PC-3 (cell line): ENCODE measurements at regions not wholly inside any gene's neighbourhood (a gene's known extent, or its start where the extent isn't known, plus 50 kb on each side); places are given as distances from the start of the nearest gene placed in this dataset.

ENCODE experiments used
- ATAC-seq: fragments of 200-7000 bp; cut with Tn5 transposase; 2 replicates; pipeline ENCODE4 v1.9.1; 2020; ENCODE audit warnings: mild to moderate bottlenecking, moderate library complexity
- BruUV-seq: library from RNA; stranded (reverse); fragments of 400-500 nt; replicated peaks from 2 replicates; lab custom pipeline; 2021; lab: Mats Ljungman, UMichigan
- CTCF ChIA-PET: fragments of 300-600 bp; sonication (Branson Sonifier 250); formaldehyde crosslinking; loops from one replicate; lab custom pipeline; 2022; ENCODE audit warnings: antibody characterized with exemption; lab: Charles Lee
- POLR2A ChIA-PET: fragments of 300-600 bp; sonication (Branson Sonifier 250); formaldehyde crosslinking; loops from one replicate; lab custom pipeline; 2022; ENCODE audit warnings: antibody characterized with exemption; ENCODE audit not compliant: unreplicated experiment; lab: Charles Lee
- DNase-seq: peaks from one replicate; pipeline ENCODE4 v3.0.0-alpha.2; 2015
- H2AFZ ChIP-seq: fragments of 300-600 bp; sonication (generic); 2 replicates; pipeline ENCODE4 v1.6.0; 2016; ENCODE audit warnings: antibody characterized with exemption, low read length
- H3F3A ChIP-seq: fragments of 300-600 bp; sonication (generic); one replicate; pipeline ENCODE4 v1.6.0; 2017; ENCODE audit warnings: antibody characterized with exemption, low read length, control low read depth, mild to moderate bottlenecking; ENCODE audit not compliant: unreplicated experiment
- H3K27ac ChIP-seq: fragments of 300-600 bp; sonication (generic); 2 replicates; pipeline ENCODE4 v1.5.1; 2016; ENCODE audit warnings: mild to moderate bottlenecking, low read length
- H3K27me3 ChIP-seq: fragments of 300-600 bp; sonication (generic); 2 replicates; pipeline ENCODE4 v1.6.1; 2016; ENCODE audit warnings: low read length, mixed read lengths
- H3K36me3 ChIP-seq: fragments of 300-600 bp; sonication (generic); 2 replicates; pipeline ENCODE4 v1.6.1; 2016; ENCODE audit warnings: low read depth, mixed run types, low read length, mixed read lengths
- H3K4me1 ChIP-seq: fragments of 300-600 bp; sonication (generic); 2 replicates; pipeline ENCODE4 v1.5.1; 2016; ENCODE audit warnings: low read length; ENCODE audit not compliant: insufficient read depth
- H3K4me2 ChIP-seq: fragments of 300-600 bp; sonication (generic); 2 replicates; pipeline ENCODE4 v1.6.0; 2016; ENCODE audit warnings: low read length
- H3K4me3 ChIP-seq: fragments of 300-600 bp; sonication (generic); 2 replicates; pipeline ENCODE4 v1.5.1; 2016; ENCODE audit warnings: mild to moderate bottlenecking, low read length, mixed read lengths
- H3K79me2 ChIP-seq: fragments of 300-600 bp; sonication (generic); 2 replicates; pipeline ENCODE4 v1.6.1; 2017; ENCODE audit warnings: low read length, mixed read lengths
- H3K9ac ChIP-seq: fragments of 300-600 bp; sonication (generic); 2 replicates; pipeline ENCODE4 v1.6.0; 2016; ENCODE audit warnings: mild to moderate bottlenecking, low read length
- H3K9me2 ChIP-seq: fragments of 300-600 bp; sonication (generic); replicated peaks from 2 replicates; pipeline ENCODE4 v1.6.1; 2016; ENCODE audit warnings: mixed run types, low read length, mixed read lengths
- H3K9me3 ChIP-seq: fragments of 300-600 bp; sonication (generic); 2 replicates; pipeline ENCODE4 v1.6.1; 2016; ENCODE audit warnings: low read length, mixed read lengths
- H4K20me1 ChIP-seq: fragments of 300-600 bp; sonication (generic); 2 replicates; pipeline ENCODE4 v1.6.1; 2016; ENCODE audit warnings: low read length, mixed read lengths
- EZH2 ChIP-seq: fragments of 300-600 bp; sonication (generic); IDR thresholded peaks from one replicate; pipeline ENCODE4 v1.6.1; 2017; ENCODE audit warnings: antibody characterized with exemption, mild to moderate bottlenecking, low read length; ENCODE audit not compliant: unreplicated experiment
- EZH2phosphoT487 ChIP-seq: fragments of 300-600 bp; sonication (generic); IDR thresholded peaks from 2 replicates; pipeline ENCODE4 v1.6.1; 2018; ENCODE audit warnings: mild to moderate bottlenecking, antibody characterized with exemption, low read length, borderline replicate concordance
- intact Hi-C: fragments of 100-400 bp; cut with micrococcal nuclease; formaldehyde crosslinking; loops from 2 replicates; pipeline ENCODE4 v1.9.0; 2023
- TF ChIP-seq, protein P1 (sequence below): fragments of 300-600 bp; sonication (generic); conservative IDR thresholded peaks from 2 replicates; pipeline ENCODE4 v1.5.1; 2017; ENCODE audit warnings: antibody characterized with exemption, low read depth, mild to moderate bottlenecking, low read length

DNA sequence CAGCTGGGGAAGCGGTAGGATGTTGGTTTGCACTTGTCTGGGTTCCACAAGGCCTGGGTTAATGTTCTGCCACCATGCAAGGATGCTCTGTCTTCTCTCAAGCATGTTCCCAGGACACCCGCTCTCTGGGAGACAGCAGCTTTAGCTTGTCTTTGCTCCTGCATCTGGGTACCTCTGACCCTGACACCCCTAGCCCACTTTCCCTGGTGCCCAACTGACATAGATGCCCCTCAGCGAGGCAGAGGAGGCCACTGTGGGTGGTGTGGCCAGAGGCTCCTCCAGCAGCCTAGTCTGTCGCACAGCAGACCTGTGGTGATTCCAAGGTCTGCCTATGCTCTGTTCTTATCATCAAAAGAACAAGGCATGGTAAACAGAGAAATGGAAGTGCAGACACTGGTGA is 83.6 kb upstream of the ALDH1L1 start:
- ATAC-seq (no peak), DNase-seq (no peak)
- intact Hi-C loops, result no loop called here
- H3K4me3 ChIP-seq, result no peak overlapping the region
- H3K79me2 ChIP-seq, result no peaks in the 10 kb centered on the region
- no peak overlapping the region for H3K27ac ChIP-seq
- no peaks in the 10 kb centered on the region for H3K4me1 ChIP-seq
- H3K4me2 ChIP-seq, result no peak overlapping the region
- no peaks in the 10 kb centered on the region for H3K9me2 ChIP-seq
- H3K9ac ChIP-seq, result no peak overlapping the region
- TF ChIP-seq, protein P1, sequence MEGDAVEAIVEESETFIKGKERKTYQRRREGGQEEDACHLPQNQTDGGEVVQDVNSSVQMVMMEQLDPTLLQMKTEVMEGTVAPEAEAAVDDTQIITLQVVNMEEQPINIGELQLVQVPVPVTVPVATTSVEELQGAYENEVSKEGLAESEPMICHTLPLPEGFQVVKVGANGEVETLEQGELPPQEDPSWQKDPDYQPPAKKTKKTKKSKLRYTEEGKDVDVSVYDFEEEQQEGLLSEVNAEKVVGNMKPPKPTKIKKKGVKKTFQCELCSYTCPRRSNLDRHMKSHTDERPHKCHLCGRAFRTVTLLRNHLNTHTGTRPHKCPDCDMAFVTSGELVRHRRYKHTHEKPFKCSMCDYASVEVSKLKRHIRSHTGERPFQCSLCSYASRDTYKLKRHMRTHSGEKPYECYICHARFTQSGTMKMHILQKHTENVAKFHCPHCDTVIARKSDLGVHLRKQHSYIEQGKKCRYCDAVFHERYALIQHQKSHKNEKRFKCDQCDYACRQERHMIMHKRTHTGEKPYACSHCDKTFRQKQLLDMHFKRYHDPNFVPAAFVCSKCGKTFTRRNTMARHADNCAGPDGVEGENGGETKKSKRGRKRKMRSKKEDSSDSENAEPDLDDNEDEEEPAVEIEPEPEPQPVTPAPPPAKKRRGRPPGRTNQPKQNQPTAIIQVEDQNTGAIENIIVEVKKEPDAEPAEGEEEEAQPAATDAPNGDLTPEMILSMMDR, result no peak
- TF ChIP-seq EZH2 (no peak), EZH2phosphoT487 (no peak)
- POLR2A ChIA-PET, result no interaction called here
- CTCF ChIA-PET, result no interaction called here
- H4K20me1 ChIP-seq, result no peaks in the 10 kb centered on the region
- H3K36me3 ChIP-seq, result no peaks in the 10 kb centered on the region
- no peaks in the 10 kb centered on the region for H3F3A ChIP-seq
- BruUV-seq, result no TSS peak
- no peak overlapping the region for H2AFZ ChIP-seq
- H3K27me3 ChIP-seq, result no peaks in the 10 kb centered on the region
- H3K9me3 ChIP-seq, result no peaks in the 10 kb centered on the region

DNA sequence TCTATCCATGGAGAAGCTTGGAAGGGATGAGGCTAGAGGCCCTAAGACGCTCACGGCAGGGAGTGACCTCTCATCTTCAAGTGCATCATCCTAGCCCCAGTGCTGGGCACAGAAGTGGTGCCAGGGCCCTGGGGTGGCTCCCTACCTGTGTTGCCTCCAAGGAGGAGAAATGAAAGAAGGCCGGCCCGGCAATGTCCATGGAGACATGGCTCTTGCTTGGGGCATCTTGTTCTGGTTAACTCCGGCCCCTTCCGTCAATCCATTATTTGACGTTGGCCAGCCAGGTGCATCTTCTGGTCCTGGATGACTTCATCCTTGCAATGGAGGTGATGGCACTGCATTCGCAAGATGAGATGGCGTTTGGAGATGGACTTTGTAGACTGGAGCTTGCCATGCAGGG is 83.2 kb upstream of the ALDH1L1 start:
- ChIA-PET POLR2A (no interaction called here), CTCF (no interaction called here)
- H3K27ac ChIP-seq, result no peak overlapping the region
- no peaks in the 10 kb centered on the region for H4K20me1 ChIP-seq
- H3K36me3 ChIP-seq, result no peaks in the 10 kb centered on the region
- ATAC-seq (no peak), DNase-seq (no peak)
- H3K9me3 ChIP-seq, result no peaks in the 10 kb centered on the region
- no TSS peak for BruUV-seq
- H2AFZ ChIP-seq, result no peak overlapping the region
- no peaks in the 10 kb centered on the region for H3K4me1 ChIP-seq
- TF ChIP-seq EZH2 (no peak), EZH2phosphoT487 (no peak)
- TF ChIP-seq, protein P1, result no peak
- H3K9me2 ChIP-seq, result no peaks in the 10 kb centered on the region
- H3K4me2 ChIP-seq, result no peak overlapping the region
- no peaks in the 10 kb centered on the region for H3K27me3 ChIP-seq
- H3K79me2 ChIP-seq, result no peaks in the 10 kb centered on the region
- intact Hi-C loops, result no loop called here
- H3K4me3 ChIP-seq, result no peak overlapping the region
- no peaks in the 10 kb centered on the region for H3F3A ChIP-seq
- H3K9ac ChIP-seq, result no peak overlapping the region

DNA sequence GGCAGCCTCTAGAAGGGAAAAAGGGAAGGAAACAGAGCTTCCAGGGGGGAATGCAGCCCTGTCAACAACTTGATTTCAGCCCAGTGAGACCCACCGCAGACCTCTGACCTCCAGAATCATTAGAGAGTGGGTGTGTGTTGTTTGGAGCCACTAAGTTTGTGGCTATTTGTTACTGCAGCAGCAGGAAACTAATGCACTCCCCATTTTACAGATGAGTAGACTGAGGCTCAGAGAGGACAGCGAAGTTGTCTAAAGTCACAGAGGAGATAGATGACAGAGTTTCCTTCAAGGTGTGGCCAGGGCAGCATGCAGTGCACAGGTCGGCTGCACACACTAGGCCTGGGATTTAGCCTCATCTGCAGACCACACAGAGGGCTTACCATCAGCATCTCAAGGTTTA is 81.8 kb upstream of the ALDH1L1 start:
- H3K4me2 ChIP-seq, result no peak overlapping the region
- CTCF ChIA-PET, result no interaction called here
- intact Hi-C loops, result no loop called here

More for the DNA sequence above, 81.8 kb upstream of the ALDH1L1 start:
- POLR2A ChIA-PET, result no interaction called here
- no peak overlapping the region for H3K9ac ChIP-seq
- H2AFZ ChIP-seq, result no peak overlapping the region
- H3K27ac ChIP-seq, result no peak overlapping the region
- TF ChIP-seq, protein P1, result no peak
- no peak for TF ChIP-seq EZH2
- TF ChIP-seq EZH2phosphoT487, result no peak
- no peaks in the 10 kb centered on the region for H4K20me1 ChIP-seq
- H3K79me2 ChIP-seq, result no peaks in the 10 kb centered on the region
- H3K9me2 ChIP-seq, result no peaks in the 10 kb centered on the region
- ATAC-seq, result no peak
- no peaks in the 10 kb centered on the region for H3K27me3 ChIP-seq
- no peaks in the 10 kb centered on the region for H3F3A ChIP-seq
- no TSS peak for BruUV-seq
- no peak for DNase-seq
- H3K9me3 ChIP-seq, result no peaks in the 10 kb centered on the region
- no peaks in the 10 kb centered on the region for H3K36me3 ChIP-seq
- H3K4me3 ChIP-seq, result no peak overlapping the region
- H3K4me1 ChIP-seq, result no peaks in the 10 kb centered on the region
